B cell (primary cell): ENCODE measurements at regions not wholly inside any gene's neighbourhood (a gene's known extent, or its start where the extent isn't known, plus 50 kb on each side); places are given as distances from the start of the nearest gene placed in this dataset.

ENCODE experiments used
- ATAC-seq: fragments of 200-7000 bp; cut with Tn5 transposase; one replicate; pipeline ENCODE4 v1.10.0; 2021; ENCODE audit warnings: low read depth, mild to moderate bottlenecking, moderate number of reproducible peaks, moderate library complexity
- CTCF ChIA-PET: fragments of 350-600 bp; sonication (Branson Sonifier 250); formaldehyde crosslinking; loops from one replicate; lab custom pipeline; 2021; ENCODE audit warnings: antibody characterized with exemption, inconsistent platforms; lab: Charles Lee
- POLR2A ChIA-PET: fragments of 350-600 bp; sonication (Branson Sonifier 250); formaldehyde crosslinking; loops from one replicate; lab custom pipeline; 2021; ENCODE audit warnings: antibody characterized with exemption; lab: Charles Lee
- DNase-seq: peaks from one replicate; pipeline ENCODE4 v3.0.0; 2013
- H2AFZ ChIP-seq: 2 replicates; pipeline ENCODE4 v1.6.1; 2012; ENCODE audit warnings: mild to moderate bottlenecking, low read depth, low read length; ENCODE audit not compliant: insufficient read depth, poor library complexity, severe bottlenecking
- H3K27ac ChIP-seq, 2 donors: 1 replicate in 1 of 2; 2 replicates in 1 of 2; pipeline ENCODE4 v1.5.1; 2012 to 2013; ENCODE audit warnings: low read length in 2 of 2, mild to moderate bottlenecking in 2 of 2, moderate library complexity in 1 of 2
- H3K27me3 ChIP-seq, 4 experiments: fragments of 200-600 bp in 1 of 4; sonication (generic) in 1 of 4; replicated peaks in 1 of 4; 1 replicate in 2 of 4; 2 replicates in 2 of 4; pipeline versions ENCODE4 v1.6.1 to v1.7.0; 2013 to 2016; ENCODE audit warnings: low read length in 3 of 4, mild to moderate bottlenecking in 2 of 4, mixed read lengths in 1 of 4, moderate library complexity in 1 of 4; ENCODE audit not compliant: insufficient read depth in 4 of 4, control insufficient read depth in 3 of 4; ENCODE audit errors: control extremely low read depth in 1 of 4
- H3K36me3 ChIP-seq, 2 experiments: replicated peaks in 1 of 2; 1 replicate in 1 of 2; 2 replicates in 1 of 2; pipeline versions ENCODE4 v1.6.1 to v1.7.1; 2013; ENCODE audit warnings: low read length in 1 of 2; ENCODE audit not compliant: insufficient read depth in 2 of 2, control insufficient read depth in 1 of 2; ENCODE audit errors: control extremely low read depth in 1 of 2, extremely low read depth in 1 of 2
- H3K4me1 ChIP-seq, 2 donors: fragments of 200-600 bp in 1 of 2; sonication (generic) in 1 of 2; 1 replicate in 1 of 2; 2 replicates in 1 of 2; pipeline versions ENCODE4 v1.5.1 to v1.6.1; 2013 to 2017; ENCODE audit warnings: low read length in 2 of 2; ENCODE audit not compliant: control insufficient read depth in 2 of 2, insufficient read depth in 2 of 2
- H3K4me2 ChIP-seq: replicated peaks from 2 replicates; pipeline ENCODE3; 2012; ENCODE audit warnings: mild to moderate bottlenecking, low read depth, low read length; ENCODE audit not compliant: poor library complexity, severe bottlenecking
- H3K4me3 ChIP-seq, 5 experiments: fragments of 200-600 bp in 1 of 5; sonication (generic) in 1 of 5; 1 replicate in 3 of 5; 2 replicates in 2 of 5; pipeline versions ENCODE4 v1.5.1 to v1.7.0; 2011 to 2016; ENCODE audit warnings: low read length in 4 of 5, mild to moderate bottlenecking in 4 of 5, low read depth in 2 of 5, control low read depth in 1 of 5, moderate library complexity in 1 of 5; ENCODE audit not compliant: insufficient read depth in 1 of 5; ENCODE audit errors: control extremely low read depth in 1 of 5, extremely low read depth in 1 of 5
- H3K79me2 ChIP-seq: fragments of 200-600 bp; sonication (generic); one replicate; pipeline ENCODE4 v1.6.0; 2016; ENCODE audit warnings: low read length; ENCODE audit not compliant: control insufficient read depth, insufficient read depth
- H3K9ac ChIP-seq: fragments of 200-600 bp; sonication (generic); 2 replicates; pipeline ENCODE4 v1.6.1; 2017; ENCODE audit warnings: mild to moderate bottlenecking, low read length, moderate library complexity
- H3K9me3 ChIP-seq, 3 donors: one replicate each; pipeline versions ENCODE4 v1.6.1 to v1.7.1; 2013; ENCODE audit warnings: low read length in 2 of 3; ENCODE audit not compliant: control insufficient read depth in 2 of 3, insufficient read depth in 1 of 3; ENCODE audit errors: control extremely low read depth in 1 of 3
- H4K20me1 ChIP-seq: 2 replicates; pipeline ENCODE4 v1.6.0; 2012; ENCODE audit warnings: mild to moderate bottlenecking, low read length; ENCODE audit not compliant: insufficient read depth, control insufficient read depth, poor library complexity, severe bottlenecking
- H3K27ac Mint-ChIP-seq: one replicate; pipeline ENCODE4 v1.8.0; 2021; ENCODE audit warnings: mixed read lengths
- H3K27me3 Mint-ChIP-seq: one replicate; pipeline ENCODE4 v1.8.0; 2021; ENCODE audit warnings: mixed read lengths
- H3K4me1 Mint-ChIP-seq: one replicate; pipeline ENCODE4 v1.8.0; 2021; ENCODE audit warnings: mixed read lengths
- H3K4me3 Mint-ChIP-seq: one replicate; pipeline ENCODE4 v1.8.0; 2021; ENCODE audit warnings: mixed read lengths
- H3K9me3 Mint-ChIP-seq: one replicate; pipeline ENCODE4 v1.8.0; 2022; ENCODE audit warnings: mixed read lengths; ENCODE audit not compliant: insufficient read depth
- EZH2 ChIP-seq: IDR thresholded peaks from 2 replicates; pipeline ENCODE4 v1.6.1; 2012; ENCODE audit warnings: borderline replicate concordance, low read depth, mild to moderate bottlenecking, moderate library complexity, low read length; ENCODE audit not compliant: insufficient read depth, poor library complexity, severe bottlenecking
- WGBS: methylation state at CpG from one replicate; pipeline ENCODE4 v1.1.5; 2013; ENCODE audit warnings: missing lambda C conversion rate; ENCODE audit not compliant: insufficient coverage; 5-methylcytosine and 5-hydroxymethylcytosine counted together
- intact Hi-C: fragments of 100-400 bp; cut with micrococcal nuclease; formaldehyde crosslinking; loops from one replicate; pipeline ENCODE4 v1.10.0; 2022
- TF ChIP-seq, protein P1 (sequence below): fragments of 200-600 bp; IDR thresholded peaks from one replicate; pipeline ENCODE4 v1.8.0; 2022; ENCODE audit warnings: antibody characterized with exemption, mild to moderate bottlenecking

DNA sequence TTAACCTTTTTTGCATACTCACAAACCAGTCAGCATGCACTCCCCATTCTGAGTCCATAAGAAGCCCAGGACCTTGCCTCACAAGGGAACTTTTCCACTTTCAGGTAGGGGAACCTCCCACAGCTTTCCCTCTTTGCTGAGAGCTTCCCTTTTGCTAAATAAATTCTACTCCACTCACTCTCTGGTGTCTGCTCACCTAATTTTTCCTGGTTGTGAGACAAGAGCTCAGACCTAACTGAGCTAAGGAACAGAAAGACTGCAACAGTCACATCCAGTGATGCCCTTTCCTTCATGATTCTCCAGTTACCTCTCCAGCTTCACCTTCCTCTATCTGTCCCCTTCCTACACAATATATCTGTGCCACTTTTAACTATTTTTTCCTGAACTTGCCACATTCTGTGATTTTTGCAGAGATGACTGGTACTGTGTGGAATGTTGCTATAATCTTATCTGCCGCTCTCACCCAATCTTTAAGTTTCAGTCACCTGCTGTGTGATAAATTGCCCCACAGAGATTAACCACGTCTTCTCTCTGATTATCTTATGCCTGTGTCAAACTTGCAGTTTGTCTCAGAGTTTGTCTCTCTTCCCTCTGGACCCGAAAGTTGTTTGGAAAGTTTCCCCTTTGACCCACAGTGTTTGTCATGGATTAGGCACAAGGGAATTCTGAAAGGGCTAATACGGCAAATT, 737.1 kb upstream of the FLRT2 start:
- intact Hi-C loops, result no loop called here
- no peak for TF ChIP-seq EZH2
- TF ChIP-seq, protein P1, sequence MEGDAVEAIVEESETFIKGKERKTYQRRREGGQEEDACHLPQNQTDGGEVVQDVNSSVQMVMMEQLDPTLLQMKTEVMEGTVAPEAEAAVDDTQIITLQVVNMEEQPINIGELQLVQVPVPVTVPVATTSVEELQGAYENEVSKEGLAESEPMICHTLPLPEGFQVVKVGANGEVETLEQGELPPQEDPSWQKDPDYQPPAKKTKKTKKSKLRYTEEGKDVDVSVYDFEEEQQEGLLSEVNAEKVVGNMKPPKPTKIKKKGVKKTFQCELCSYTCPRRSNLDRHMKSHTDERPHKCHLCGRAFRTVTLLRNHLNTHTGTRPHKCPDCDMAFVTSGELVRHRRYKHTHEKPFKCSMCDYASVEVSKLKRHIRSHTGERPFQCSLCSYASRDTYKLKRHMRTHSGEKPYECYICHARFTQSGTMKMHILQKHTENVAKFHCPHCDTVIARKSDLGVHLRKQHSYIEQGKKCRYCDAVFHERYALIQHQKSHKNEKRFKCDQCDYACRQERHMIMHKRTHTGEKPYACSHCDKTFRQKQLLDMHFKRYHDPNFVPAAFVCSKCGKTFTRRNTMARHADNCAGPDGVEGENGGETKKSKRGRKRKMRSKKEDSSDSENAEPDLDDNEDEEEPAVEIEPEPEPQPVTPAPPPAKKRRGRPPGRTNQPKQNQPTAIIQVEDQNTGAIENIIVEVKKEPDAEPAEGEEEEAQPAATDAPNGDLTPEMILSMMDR, result no peak
- 86% methylated on average over 4 of the region's 4 CpGs for WGBS

DNA sequence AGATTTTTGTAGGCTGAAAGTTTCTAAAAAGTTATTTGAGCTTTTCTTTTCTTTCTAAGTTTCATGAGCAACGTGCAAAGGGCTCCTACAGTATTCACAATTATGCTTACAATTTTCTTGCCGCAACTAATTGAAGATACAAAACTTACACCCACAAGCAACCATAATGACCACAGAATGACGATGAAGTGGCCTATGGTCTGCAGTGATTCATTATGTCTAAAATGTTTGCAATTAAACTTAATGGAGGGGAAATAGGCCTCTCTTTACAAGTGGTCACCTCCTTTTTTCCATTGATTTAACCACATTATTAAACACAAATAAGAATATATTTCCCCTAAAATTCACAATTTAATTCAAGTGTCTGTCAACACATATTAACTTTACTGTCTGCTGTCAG, 732.6 kb upstream of the FLRT2 start:
- H3K27me3 Mint-ChIP-seq, result no peaks in the 10 kb centered on the region
- intact Hi-C loops, result no loop called here
- H2AFZ ChIP-seq, result no peak overlapping the region
- ChIA-PET CTCF (no interaction called here), POLR2A (no interaction called here)
- ATAC-seq (no peak), DNase-seq (no peak)
- H3K79me2 ChIP-seq, result no peaks in the 10 kb centered on the region
- H3K27ac ChIP-seq, result no peak overlapping the region
- H3K27me3 ChIP-seq, result no peaks in the 10 kb centered on the region
- H3K4me3 ChIP-seq, result no peak overlapping the region
- WGBS, result no CpG with 5 or more reads among the region's 3 CpGs
- no peaks in the 10 kb centered on the region for H3K4me1 Mint-ChIP-seq
- H3K4me1 ChIP-seq, result no peaks in the 10 kb centered on the region
- no peak overlapping the region for H3K9ac ChIP-seq
- H3K4me3 Mint-ChIP-seq, result no peak overlapping the region
- H3K4me2 ChIP-seq, result no peak overlapping the region
- no peaks in the 10 kb centered on the region for H3K36me3 ChIP-seq
- H3K27ac Mint-ChIP-seq, result no peak overlapping the region
- no peaks in the 10 kb centered on the region for H4K20me1 ChIP-seq
- no peak for TF ChIP-seq EZH2
- TF ChIP-seq, protein P1, result no peak
- H3K9me3 ChIP-seq, result no peaks in the 10 kb centered on the region
- H3K9me3 Mint-ChIP-seq, result peaks cover 5% of the 10 kb centered on the region

More for the DNA sequence above, 737.1 kb upstream of the FLRT2 start:
- Histone ChIP-seq H3K27ac (no peak overlapping the region), H4K20me1 (no peaks in the 10 kb centered on the region), H3K27me3 (no peaks in the 10 kb centered on the region), H3K9me3 (peaks cover 0 to 1% (median 0%) of the 10 kb centered on the region in 3 donors), H2AFZ (no peak overlapping the region), H3K36me3 (no peaks in the 10 kb centered on the region), H3K4me3 (no peak overlapping the region), H3K9ac (no peak overlapping the region), H3K79me2 (no peaks in the 10 kb centered on the region), H3K4me1 (no peaks in the 10 kb centered on the region), H3K4me2 (no peak overlapping the region)
- H3K9me3 Mint-ChIP-seq, result peaks cover 1% of the 10 kb centered on the region
- ATAC-seq (no peak), DNase-seq (no peak)
- no peak overlapping the region for H3K4me3 Mint-ChIP-seq
- CTCF ChIA-PET, result no interaction called here
- no peaks in the 10 kb centered on the region for H3K27me3 Mint-ChIP-seq
- H3K27ac Mint-ChIP-seq, result no peak overlapping the region
- no peaks in the 10 kb centered on the region for H3K4me1 Mint-ChIP-seq
- POLR2A ChIA-PET, result no interaction called here
